ENCODE measurements at regions not wholly inside any gene's neighbourhood (a gene's known extent, or its start where the extent isn't known, plus 50 kb on each side); places are given as distances from the start of the nearest gene placed in this dataset.
A peak's percentile ranks its signal among the peaks of the same experiment; 100 is the strongest.

- peaks cover 5 to 12% (median 7%) of the 10 kb centered on the region in 10 experiments; a peak in 17 of 20 replicates for H3K4me1 ChIP-seq
- peaks cover 0 to 12% (median 6%) of the 10 kb centered on the region in 11 experiments; a peak in 12 of 22 replicates for H3K27me3 ChIP-seq
- H3K9ac ChIP-seq, result peak overlapping the region in 2 of 11 experiments; percentile 17 to 43; a peak in 2 of 22 replicates
- no peaks in the 10 kb centered on the region for H4K20me1 ChIP-seq
- peaks cover 0 to 5% (median 0%) of the 10 kb centered on the region in 11 experiments; a peak in 2 of 22 replicates for H3K9me3 ChIP-seq (replicated peaks in 1 of 11)
- TF ChIP-seq Cebpa-rat (IDR thresholded peaks at IDR 0.05), result no peak
- H3K4me3 ChIP-seq, result peak overlapping the region in 3 of 10 experiments; percentile 16 to 26 (median 21); a peak in 1 of 20 replicates
- no peak overlapping the region for H3K27ac ChIP-seq
- peak overlapping the region; percentile 40 to 81 (median 65) for H3K4me2 ChIP-seq
- no peaks in the 10 kb centered on the region for H3K36me3 ChIP-seq
These were observed 51.1 kb upstream of the PPP2R3B start for GRCh38 chrX:437661-438390.

GRCh38 chrX:439241-439640 lies 52.5 kb upstream of the PPP2R3B start:
- H3K4me3 ChIP-seq, result no peak overlapping the region
- peaks cover 5 to 13% (median 7%) of the 10 kb centered on the region in 10 experiments; a peak in 17 of 20 replicates for H3K4me1 ChIP-seq
- TF ChIP-seq Cebpa-rat (IDR thresholded peaks at IDR 0.05), result no peak
- peaks cover 0 to 12% (median 6%) of the 10 kb centered on the region in 11 experiments; a peak in 12 of 22 replicates for H3K27me3 ChIP-seq
- H3K4me2 ChIP-seq, result no peak overlapping the region
- H3K27ac ChIP-seq, result no peak overlapping the region
- H3K36me3 ChIP-seq, result no peaks in the 10 kb centered on the region
- no peak overlapping the region for H3K9ac ChIP-seq
- H3K9me3 ChIP-seq (replicated peaks in 1 of 11), result peaks cover 0 to 5% (median 0%) of the 10 kb centered on the region in 11 experiments; a peak in 2 of 22 replicates
- no peaks in the 10 kb centered on the region; a peak in 1 of 22 replicates for H4K20me1 ChIP-seq

- Histone ChIP-seq H3K9ac (no peak overlapping the region), H3K9me3 (replicated peaks in 1 of 11) (peaks cover 0 to 5% (median 0%) of the 10 kb centered on the region in 11 experiments; a peak in 2 of 22 replicates), H3K4me1 (peaks cover 5 to 13% (median 7%) of the 10 kb centered on the region in 10 experiments; a peak in 17 of 20 replicates), H3K4me2 (no peak overlapping the region), H3K4me3 (no peak overlapping the region), H3K27me3 (peaks cover 0 to 12% (median 6%) of the 10 kb centered on the region in 11 experiments; a peak in 12 of 22 replicates), H4K20me1 (no peaks in the 10 kb centered on the region; a peak in 1 of 22 replicates), H3K36me3 (no peaks in the 10 kb centered on the region), H3K27ac (no peak overlapping the region)
- no peak for TF ChIP-seq Cebpa-rat (IDR thresholded peaks at IDR 0.05)
These were observed 53.0 kb upstream of the PPP2R3B start for GRCh38 chrX:439719-440118.

DNA sequence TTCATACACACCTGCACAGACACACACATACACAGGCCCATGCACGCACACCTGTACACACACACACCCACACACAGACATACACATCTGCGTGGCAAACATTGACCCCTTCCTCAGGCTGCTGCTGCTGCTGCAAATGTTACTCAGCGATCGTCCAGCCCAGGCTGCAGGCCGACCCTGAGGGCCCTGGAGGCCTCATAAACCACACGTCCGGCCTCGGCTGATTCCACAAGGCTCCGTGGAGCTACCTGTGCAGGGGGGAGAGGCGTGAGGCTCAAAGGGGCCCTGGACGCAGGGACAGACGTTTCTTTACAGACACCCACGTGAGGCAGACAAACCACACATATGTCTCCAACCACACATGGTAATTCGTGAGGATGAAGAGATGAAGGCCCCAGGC lies 53.9 kb upstream of the PPP2R3B start:
- Histone ChIP-seq H3K9me3 (replicated peaks in 1 of 11) (peaks cover 0 to 5% (median 0%) of the 10 kb centered on the region in 11 experiments; a peak in 2 of 22 replicates), H3K4me3 (no peak overlapping the region), H3K27me3 (peaks cover 0 to 12% (median 6%) of the 10 kb centered on the region in 11 experiments; a peak in 12 of 22 replicates), H3K9ac (no peak overlapping the region), H3K4me2 (no peak overlapping the region), H3K4me1 (peaks cover 5 to 13% (median 7%) of the 10 kb centered on the region in 10 experiments; a peak in 17 of 20 replicates), H3K36me3 (no peaks in the 10 kb centered on the region), H3K27ac (no peak overlapping the region), H4K20me1 (no peaks in the 10 kb centered on the region; a peak in 1 of 22 replicates)
- no peak for TF ChIP-seq Cebpa-rat (IDR thresholded peaks at IDR 0.05)

GRCh38 chrX:443536-444210 lies 57.0 kb upstream of the PPP2R3B start:
- Histone ChIP-seq H4K20me1 (no peaks in the 10 kb centered on the region; a peak in 1 of 22 replicates), H3K9ac (no peak overlapping the region), H3K4me2 (peak overlapping the region in 1 of 11 experiments; percentile 44; a peak in 1 of 22 replicates), H3K27me3 (no peaks in the 10 kb centered on the region), H3K27ac (no peak overlapping the region), H3K9me3 (replicated peaks in 1 of 11) (peaks cover 0 to 5% (median 0%) of the 10 kb centered on the region in 11 experiments; a peak in 2 of 22 replicates), H3K4me3 (no peak overlapping the region), H3K4me1 (peaks cover 0 to 5% (median 0%) of the 10 kb centered on the region in 10 experiments; a peak in 1 of 20 replicates), H3K36me3 (no peaks in the 10 kb centered on the region)
- no peak for TF ChIP-seq Cebpa-rat (IDR thresholded peaks at IDR 0.05)

DNA sequence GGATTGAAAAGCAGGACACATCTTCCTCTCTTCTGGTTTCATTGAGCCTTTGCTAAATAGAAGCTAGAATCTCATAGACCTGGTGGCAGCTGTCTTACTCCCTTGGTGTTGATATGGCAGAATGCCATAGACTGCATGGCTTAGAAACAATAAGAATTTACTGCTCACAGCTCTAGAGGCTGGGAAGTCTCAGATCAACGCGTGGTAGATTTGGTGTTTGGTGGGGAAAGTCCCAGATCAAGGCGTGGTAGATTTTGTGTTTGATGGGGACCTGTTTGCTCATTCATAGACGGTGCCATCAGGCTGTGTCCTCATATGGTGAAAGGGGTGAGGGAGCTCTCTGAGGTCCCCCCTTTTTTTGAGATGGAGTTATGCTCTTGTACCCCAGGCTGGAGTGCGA lies 57.6 kb upstream of the PPP2R3B start:
- Histone ChIP-seq H3K4me2 (peak overlapping the region in 1 of 11 experiments; percentile 44; a peak in 1 of 22 replicates), H3K36me3 (no peaks in the 10 kb centered on the region)
- TF ChIP-seq Cebpa-rat (IDR thresholded peaks at IDR 0.05), result no peak

GRCh38 chrX:445727-446126 lies 59.0 kb upstream of the PPP2R3B start:
- Histone ChIP-seq H4K20me1 (no peaks in the 10 kb centered on the region; a peak in 1 of 22 replicates), H3K4me3 (no peak overlapping the region)

More for the DNA sequence above, 57.6 kb upstream of the PPP2R3B start:
- Histone ChIP-seq H3K27me3 (no peaks in the 10 kb centered on the region), H3K4me3 (no peak overlapping the region), H3K9me3 (replicated peaks in 1 of 11) (peaks cover 0 to 5% (median 0%) of the 10 kb centered on the region in 11 experiments; a peak in 2 of 22 replicates), H3K9ac (no peak overlapping the region), H3K4me1 (peaks cover 0 to 5% (median 0%) of the 10 kb centered on the region in 10 experiments; a peak in 1 of 20 replicates), H4K20me1 (no peaks in the 10 kb centered on the region; a peak in 1 of 22 replicates), H3K27ac (no peak overlapping the region)

DNA sequence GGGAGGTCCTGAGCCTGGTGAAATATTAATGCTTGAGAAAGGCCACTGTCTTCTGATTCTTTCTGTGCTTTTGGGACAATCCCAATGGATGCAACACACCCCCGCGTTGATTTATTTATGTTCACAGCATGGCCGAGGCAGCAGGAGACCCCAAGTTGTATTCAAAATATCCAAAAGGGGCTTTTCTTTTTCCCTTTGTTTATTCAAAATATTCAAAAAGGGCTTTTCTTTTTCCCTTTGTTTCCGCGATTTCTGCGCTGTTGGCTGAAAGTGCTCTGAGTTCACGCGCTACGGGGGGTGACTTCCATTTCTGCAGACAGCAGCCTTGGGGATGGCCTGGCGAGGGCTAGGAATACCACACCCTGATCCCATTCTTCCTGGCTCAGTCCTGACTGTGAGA lies 59.5 kb upstream of the PPP2R3B start:
- H3K9ac ChIP-seq, result no peak overlapping the region
- H3K36me3 ChIP-seq, result no peaks in the 10 kb centered on the region
- H3K27ac ChIP-seq, result no peak overlapping the region
- H3K4me2 ChIP-seq, result no peak overlapping the region
- peaks cover 0 to 5% (median 0%) of the 10 kb centered on the region in 11 experiments; a peak in 2 of 22 replicates for H3K9me3 ChIP-seq (replicated peaks in 1 of 11)
- peaks cover 0 to 5% (median 0%) of the 10 kb centered on the region in 10 experiments; a peak in 1 of 20 replicates for H3K4me1 ChIP-seq
- no peak for TF ChIP-seq Cebpa-rat (IDR thresholded peaks at IDR 0.05)
- no peaks in the 10 kb centered on the region for H3K27me3 ChIP-seq
- H4K20me1 ChIP-seq, result no peaks in the 10 kb centered on the region; a peak in 1 of 22 replicates
- H3K4me3 ChIP-seq, result no peak overlapping the region

More at GRCh38 chrX:445727-446126, 59.0 kb upstream of the PPP2R3B start:
- no peak for TF ChIP-seq Cebpa-rat (IDR thresholded peaks at IDR 0.05)
- H3K9me3 ChIP-seq (replicated peaks in 1 of 11), result peaks cover 0 to 5% (median 0%) of the 10 kb centered on the region in 11 experiments; a peak in 2 of 22 replicates
- no peaks in the 10 kb centered on the region for H3K36me3 ChIP-seq
- no peaks in the 10 kb centered on the region for H3K27me3 ChIP-seq
- no peak overlapping the region for H3K4me2 ChIP-seq
- no peak overlapping the region for H3K27ac ChIP-seq
- no peak overlapping the region for H3K9ac ChIP-seq
- H3K4me1 ChIP-seq, result peaks cover 0 to 5% (median 0%) of the 10 kb centered on the region in 10 experiments; a peak in 1 of 20 replicates

All from BLaER1 treated with 17β-estradiol and CSF1 and Interleukin-3, amounts not matched to agents 10 nM and 100 nM (cell line).